ACC112 (cell line): ENCODE measurements at regions not wholly inside any gene's neighbourhood (a gene's known extent, or its start where the extent isn't known, plus 50 kb on each side); places are given as distances from the start of the nearest gene placed in this dataset.

Experiments used
- H2AFZ ChIP-seq: fragments of 200-600 bp; sonication (generic); one replicate; pipeline ENCODE4 v1.6.0; 2017; ENCODE audit warnings: antibody characterized with exemption, low read length; ENCODE audit not compliant: unreplicated experiment
- H3K27ac ChIP-seq: fragments of 200-600 bp; sonication (generic); 2 replicates; pipeline ENCODE4 v1.5.1; 2014; ENCODE audit warnings: low read depth, mild to moderate bottlenecking, antibody characterized with exemption, low read length, moderate library complexity
- H3K27me3 ChIP-seq: fragments of 200-600 bp; sonication (generic); 2 replicates; pipeline ENCODE4 v1.6.1; 2014; ENCODE audit warnings: mild to moderate bottlenecking, antibody characterized with exemption, low read length, moderate library complexity, mixed read lengths; ENCODE audit not compliant: insufficient read depth
- H3K36me3 ChIP-seq: fragments of 200-600 bp; sonication (generic); 2 replicates; pipeline ENCODE4 v1.6.1; 2016; ENCODE audit warnings: mild to moderate bottlenecking, antibody characterized with exemption, low read length, moderate library complexity, mixed read lengths; ENCODE audit not compliant: insufficient read depth
- H3K4me1 ChIP-seq: fragments of 200-600 bp; sonication (generic); one replicate; pipeline ENCODE4 v1.6.1; 2016; ENCODE audit warnings: low read length, mixed read lengths; ENCODE audit not compliant: insufficient read depth, unreplicated experiment, control insufficient read depth
- H3K4me3 ChIP-seq: fragments of 200-600 bp; sonication (generic); 2 replicates; pipeline ENCODE4 v1.5.1; 2014; ENCODE audit warnings: mild to moderate bottlenecking, low read depth, low read length
- H3K79me2 ChIP-seq: fragments of 200-600 bp; sonication (generic); one replicate; pipeline ENCODE4 v1.6.0; 2016; ENCODE audit warnings: low read length; ENCODE audit not compliant: control insufficient read depth, unreplicated experiment, insufficient read depth

DNA sequence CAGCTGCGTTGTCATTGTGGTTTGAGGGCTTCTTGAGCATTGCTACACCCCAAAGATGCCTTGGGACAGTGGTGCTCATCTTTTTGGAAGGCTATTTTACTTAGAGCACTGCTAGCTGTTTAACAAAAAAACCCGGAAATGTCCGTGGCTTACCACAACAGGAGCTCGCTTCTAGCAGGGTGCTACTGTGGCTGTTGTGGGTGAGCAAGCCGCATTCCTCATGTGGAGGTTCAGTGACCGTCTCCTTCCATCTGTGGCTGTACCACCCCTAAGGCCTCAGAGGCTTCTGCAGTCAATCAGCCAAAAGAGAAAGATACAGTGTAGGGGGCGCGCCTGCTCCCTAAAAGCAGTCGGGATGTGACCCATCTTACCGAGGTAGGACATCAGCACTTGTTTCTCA lies 1004.2 kb downstream of the UQCRFS1 start:
- Histone ChIP-seq H3K27ac (no peak overlapping the region), H2AFZ (no peak overlapping the region), H3K4me3 (no peak overlapping the region), H3K79me2 (no peaks in the 10 kb centered on the region), H3K4me1 (no peaks in the 10 kb centered on the region), H3K27me3 (no peaks in the 10 kb centered on the region), H3K36me3 (no peaks in the 10 kb centered on the region)

DNA sequence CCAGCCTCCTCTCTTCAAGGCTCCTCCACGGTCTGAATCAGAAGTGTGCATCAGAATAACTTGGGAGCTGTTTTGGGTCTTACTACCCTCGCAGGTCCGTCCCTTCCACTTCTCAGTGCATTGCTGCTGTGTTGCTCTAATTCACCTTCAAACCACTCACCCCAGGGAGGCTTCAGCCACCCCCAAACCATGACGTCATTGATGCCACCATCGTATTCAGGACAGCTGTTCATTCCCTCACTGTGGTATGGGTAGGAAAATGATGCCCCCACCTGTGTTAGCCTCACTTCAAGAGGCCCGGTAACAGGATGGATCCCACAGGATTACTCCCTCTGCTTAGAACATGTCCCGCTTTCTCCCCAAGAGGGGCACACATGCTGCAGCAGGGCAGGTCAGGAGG lies 1005.7 kb downstream of the UQCRFS1 start:
- Histone ChIP-seq H3K27ac (no peak overlapping the region), H3K79me2 (no peaks in the 10 kb centered on the region), H3K4me3 (no peak overlapping the region), H2AFZ (no peak overlapping the region), H3K4me1 (no peaks in the 10 kb centered on the region), H3K36me3 (no peaks in the 10 kb centered on the region), H3K27me3 (no peaks in the 10 kb centered on the region)

DNA sequence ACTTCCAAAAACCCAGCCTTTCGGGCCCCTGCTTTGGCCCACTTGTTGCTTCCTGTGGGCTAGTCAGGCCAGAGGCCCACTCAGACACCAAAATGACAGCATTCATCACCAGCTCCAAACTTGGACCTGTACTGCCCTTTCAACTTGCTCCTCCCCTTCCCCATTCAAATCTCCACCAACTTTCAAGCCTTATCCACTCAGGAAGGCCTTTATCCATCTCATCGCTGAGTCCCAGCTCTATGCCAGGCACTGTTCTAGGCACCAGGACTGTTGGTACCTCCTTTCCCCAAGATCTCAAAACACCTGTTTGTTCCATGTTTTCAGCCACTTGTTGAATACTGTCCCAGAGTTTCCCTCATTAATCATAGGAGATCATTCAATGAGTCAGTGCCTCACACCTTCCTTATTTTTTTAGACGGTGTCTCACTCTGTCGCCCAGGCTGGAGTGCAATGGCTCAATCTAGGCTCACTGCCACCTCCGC lies 1011.4 kb downstream of the UQCRFS1 start:
- Histone ChIP-seq H2AFZ (no peak overlapping the region), H3K36me3 (no peaks in the 10 kb centered on the region), H3K27me3 (no peaks in the 10 kb centered on the region), H3K4me3 (no peak overlapping the region), H3K27ac (no peak overlapping the region), H3K4me1 (no peaks in the 10 kb centered on the region), H3K79me2 (no peaks in the 10 kb centered on the region)

DNA sequence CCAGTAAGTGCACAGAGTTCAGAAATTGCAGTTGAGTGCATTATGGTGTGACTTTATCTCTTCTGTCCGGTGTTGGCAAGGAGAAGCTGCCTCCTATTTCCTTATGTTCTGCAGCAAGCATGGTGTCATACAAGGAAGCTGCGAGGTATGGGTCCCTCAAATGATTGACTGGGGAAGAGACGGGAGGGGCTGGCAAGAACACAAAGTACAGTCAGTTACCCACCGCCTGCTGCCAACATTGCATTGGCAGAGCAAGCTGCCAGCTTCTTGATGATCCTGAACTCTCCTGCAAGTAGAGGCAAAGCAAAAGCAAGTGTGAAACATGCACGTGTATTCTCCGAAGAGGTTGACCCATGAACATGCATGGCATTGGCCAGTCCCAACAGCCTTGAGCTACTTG lies 1013.6 kb downstream of the UQCRFS1 start:
- Histone ChIP-seq H3K36me3 (no peaks in the 10 kb centered on the region), H3K79me2 (no peaks in the 10 kb centered on the region), H3K27ac (no peak overlapping the region), H3K4me1 (no peaks in the 10 kb centered on the region), H2AFZ (no peak overlapping the region), H3K27me3 (no peaks in the 10 kb centered on the region), H3K4me3 (no peak overlapping the region)

DNA sequence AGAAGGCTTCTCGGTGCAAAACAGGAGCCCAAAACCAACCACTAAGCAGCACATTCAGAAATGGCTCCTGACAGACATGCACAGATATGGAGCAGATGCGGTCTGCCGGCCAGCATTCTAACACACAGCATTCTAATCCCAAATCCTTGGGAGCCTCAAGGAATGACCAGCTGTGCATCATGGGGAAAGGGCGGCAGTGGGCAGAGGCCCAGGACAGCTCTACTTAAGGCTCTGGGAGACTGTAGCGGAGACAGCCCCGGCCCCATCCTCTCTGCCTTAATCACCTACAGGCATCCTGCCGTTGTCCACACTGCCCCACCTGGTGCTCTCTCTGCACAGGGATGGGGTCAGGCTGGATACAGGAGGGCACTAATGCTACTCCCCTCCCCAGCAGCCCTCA lies 1016.0 kb downstream of the UQCRFS1 start:
- Histone ChIP-seq H3K36me3 (no peaks in the 10 kb centered on the region), H3K79me2 (no peaks in the 10 kb centered on the region), H3K27me3 (no peaks in the 10 kb centered on the region), H3K4me3 (no peak overlapping the region), H3K4me1 (no peaks in the 10 kb centered on the region), H2AFZ (no peak overlapping the region), H3K27ac (no peak overlapping the region)

DNA sequence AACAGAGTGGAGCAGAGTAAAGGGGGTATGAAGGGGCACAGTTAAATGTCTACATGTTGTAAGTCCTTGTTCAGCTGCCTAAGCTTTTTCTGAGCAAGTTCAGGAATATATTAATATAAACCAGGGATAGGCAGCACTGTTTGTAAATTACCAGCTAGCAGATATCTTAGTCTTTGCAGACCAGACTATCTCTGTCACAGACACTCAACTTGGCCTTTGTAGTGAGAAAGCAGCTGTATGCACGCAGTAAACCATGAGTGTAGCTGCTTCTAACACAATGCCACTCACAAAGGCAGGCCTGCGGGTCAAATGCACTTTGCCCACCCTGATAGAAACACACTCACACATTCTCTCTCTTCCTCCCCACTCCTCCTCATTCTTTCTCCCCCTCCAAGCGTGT lies 1016.9 kb downstream of the UQCRFS1 start:
- Histone ChIP-seq H3K27ac (no peak overlapping the region), H2AFZ (no peak overlapping the region), H3K79me2 (no peaks in the 10 kb centered on the region)

DNA sequence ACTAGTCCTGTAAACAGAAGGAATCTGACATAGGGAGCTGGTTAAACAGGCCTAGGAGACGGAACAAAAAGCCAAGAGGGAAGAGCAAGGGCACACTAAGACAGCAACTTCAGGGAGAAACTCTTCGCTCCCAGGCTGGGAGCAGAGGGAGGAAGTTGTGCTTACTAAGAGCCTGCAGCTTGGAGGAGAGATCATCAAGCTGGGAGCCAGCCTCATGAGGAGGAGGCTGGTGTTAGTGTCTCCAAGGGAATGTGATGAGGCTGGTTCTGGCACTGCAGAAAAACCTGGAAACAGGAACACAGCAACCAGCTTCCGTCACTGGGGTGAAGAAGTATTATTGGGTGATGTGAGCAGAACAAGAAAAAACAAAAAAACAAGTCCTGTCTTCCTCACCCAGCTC lies 1027.3 kb downstream of the UQCRFS1 start:
- no peaks in the 10 kb centered on the region for H3K4me1 ChIP-seq
- no peak overlapping the region for H2AFZ ChIP-seq
- no peaks in the 10 kb centered on the region for H3K79me2 ChIP-seq
- no peak overlapping the region for H3K27ac ChIP-seq
- no peaks in the 10 kb centered on the region for H3K27me3 ChIP-seq
- no peaks in the 10 kb centered on the region for H3K36me3 ChIP-seq
- no peak overlapping the region for H3K4me3 ChIP-seq

More for the DNA sequence above, 1016.9 kb downstream of the UQCRFS1 start:
- no peaks in the 10 kb centered on the region for H3K27me3 ChIP-seq
- no peaks in the 10 kb centered on the region for H3K36me3 ChIP-seq
- no peaks in the 10 kb centered on the region for H3K4me1 ChIP-seq
- no peak overlapping the region for H3K4me3 ChIP-seq

DNA sequence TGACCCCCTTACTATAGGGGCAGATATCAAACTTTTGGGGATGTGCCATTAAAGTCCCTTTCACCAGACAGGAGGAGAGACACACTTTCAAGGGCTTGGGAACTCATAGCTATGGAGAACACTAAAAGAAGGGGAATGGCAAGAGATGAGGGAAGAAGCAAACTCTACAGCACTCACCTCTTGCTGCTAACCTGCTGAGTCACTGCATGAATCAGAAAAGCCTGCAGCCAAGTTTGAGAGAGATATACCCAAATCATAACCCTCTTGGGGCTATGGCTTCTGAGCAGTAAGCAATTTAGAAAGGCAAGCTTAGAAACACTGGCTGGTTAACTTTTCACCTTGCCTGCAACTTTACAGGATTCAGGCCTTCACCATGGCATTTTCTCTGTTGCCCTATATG lies 1028.0 kb downstream of the UQCRFS1 start:
- H3K27me3 ChIP-seq: no peaks in the 10 kb centered on the region
- H3K79me2 ChIP-seq: no peaks in the 10 kb centered on the region
- H3K4me1 ChIP-seq: no peaks in the 10 kb centered on the region
- no peaks in the 10 kb centered on the region for H3K36me3 ChIP-seq
- no peak overlapping the region for H3K27ac ChIP-seq
- no peak overlapping the region for H2AFZ ChIP-seq
- H3K4me3 ChIP-seq: no peak overlapping the region

DNA sequence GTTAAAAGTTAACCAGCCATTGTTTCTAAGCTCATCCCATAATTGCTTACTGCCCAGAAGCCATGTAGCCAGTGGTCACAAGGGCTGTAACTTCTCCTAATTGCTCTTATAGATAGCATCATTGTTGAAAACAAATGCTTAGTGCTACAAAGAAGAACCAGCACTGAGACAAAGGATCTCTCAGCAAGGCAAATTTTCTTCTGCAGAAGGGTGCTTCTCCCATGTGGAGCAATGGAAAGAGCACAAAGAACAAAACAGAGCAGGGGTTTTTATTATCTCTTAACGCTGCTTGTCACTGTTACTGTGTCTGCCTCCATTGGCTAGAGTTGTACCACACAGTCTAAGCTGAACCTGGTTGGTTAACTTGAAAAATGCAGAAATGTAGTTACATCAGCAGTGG lies 1036.8 kb downstream of the UQCRFS1 start:
- Histone ChIP-seq H2AFZ (no peak overlapping the region), H3K27me3 (no peaks in the 10 kb centered on the region), H3K27ac (no peak overlapping the region), H3K4me3 (no peak overlapping the region), H3K79me2 (no peaks in the 10 kb centered on the region), H3K36me3 (no peaks in the 10 kb centered on the region), H3K4me1 (no peaks in the 10 kb centered on the region)

DNA sequence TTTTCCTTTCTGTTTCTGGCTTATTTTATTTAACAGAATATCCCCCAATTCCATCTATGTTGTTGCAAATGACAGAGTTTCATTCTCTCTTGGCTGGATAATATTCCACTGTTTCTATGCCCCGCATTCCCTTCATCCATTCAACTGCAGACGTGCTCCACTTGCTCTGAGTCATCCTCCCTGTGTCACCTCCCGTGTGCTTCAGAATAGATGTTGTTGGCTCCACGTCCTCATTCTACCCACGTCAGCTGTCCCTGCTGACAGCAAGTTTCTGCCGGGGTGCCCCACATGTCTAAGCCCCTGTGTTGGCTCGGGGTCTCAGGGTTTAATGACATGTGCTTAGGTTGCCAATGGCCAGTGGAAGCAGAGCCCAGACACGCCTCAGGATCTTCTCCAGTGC lies 1041.0 kb downstream of the UQCRFS1 start:
- H3K79me2 ChIP-seq: no peaks in the 10 kb centered on the region
- no peak overlapping the region for H2AFZ ChIP-seq
- no peak overlapping the region for H3K27ac ChIP-seq
- no peaks in the 10 kb centered on the region for H3K4me1 ChIP-seq
- no peaks in the 10 kb centered on the region for H3K36me3 ChIP-seq
- no peaks in the 10 kb centered on the region for H3K27me3 ChIP-seq
- H3K4me3 ChIP-seq: no peak overlapping the region

DNA sequence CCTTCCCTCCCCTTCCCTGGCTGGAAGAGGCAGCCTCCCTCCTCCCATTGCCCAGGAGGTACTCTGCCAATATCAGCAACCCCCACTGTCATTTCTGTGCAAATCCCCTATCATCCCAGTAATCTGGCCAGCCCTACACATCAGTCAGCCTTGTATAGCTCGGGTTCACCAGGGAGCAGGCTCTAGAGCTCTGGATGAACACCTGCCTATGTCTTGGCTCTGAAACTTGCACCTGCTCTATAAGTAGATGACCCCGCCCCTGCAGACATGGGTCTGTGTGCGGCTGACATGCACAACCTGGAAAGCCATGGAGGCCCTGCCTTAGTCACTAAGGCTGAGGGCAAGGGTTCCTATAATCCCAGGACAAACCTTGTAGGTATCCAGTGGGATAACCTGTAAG lies 1042.9 kb downstream of the UQCRFS1 start:
- Histone ChIP-seq H3K4me1 (no peaks in the 10 kb centered on the region), H3K79me2 (no peaks in the 10 kb centered on the region), H3K27ac (no peak overlapping the region), H2AFZ (no peak overlapping the region), H3K27me3 (no peaks in the 10 kb centered on the region), H3K36me3 (no peaks in the 10 kb centered on the region), H3K4me3 (no peak overlapping the region)
